GM21737 (cell line): ENCODE measurements at regions not wholly inside any gene's neighbourhood (a gene's known extent, or its start where the extent isn't known, plus 50 kb on each side); places are given as distances from the start of the nearest gene placed in this dataset.
"Not testable (repeated sequence)": the region's sequence is repeated elsewhere in the genome, so short reads cannot be mapped to it uniquely, and the experiment has no call there.

ENCODE experiments used
- ATAC-seq: cut with Tn5 transposase; IDR thresholded peaks from one replicate; pipeline ENCODE4 v1.9.1; 2021; ENCODE audit warnings: mild to moderate bottlenecking, moderate library complexity; ENCODE audit not compliant: unreplicated experiment

GRCh38 chr2:161044921-161045320 lies 115.3 kb upstream of the TANK start:
- ATAC-seq = no peak

DNA sequence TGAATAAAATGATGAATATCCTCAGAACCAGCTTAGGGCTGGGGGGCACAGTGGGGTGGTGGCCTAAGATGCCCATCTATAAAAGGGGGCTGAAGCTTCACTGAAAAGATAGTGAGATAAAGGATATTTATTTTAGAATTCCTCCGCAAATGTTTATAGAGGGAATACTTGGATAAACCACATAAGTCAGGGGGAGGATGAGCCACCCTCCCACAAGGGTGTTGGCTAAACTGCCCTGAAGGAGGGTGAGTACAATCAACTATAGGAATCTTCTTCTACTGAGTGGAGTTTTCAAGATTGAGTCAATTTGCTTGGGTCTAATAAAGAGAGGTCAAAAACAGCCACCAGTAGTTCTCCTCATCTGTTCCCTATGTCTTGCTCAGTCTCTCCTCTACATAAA lies 114.5 kb upstream of the TANK start:
- no peak for ATAC-seq

DNA sequence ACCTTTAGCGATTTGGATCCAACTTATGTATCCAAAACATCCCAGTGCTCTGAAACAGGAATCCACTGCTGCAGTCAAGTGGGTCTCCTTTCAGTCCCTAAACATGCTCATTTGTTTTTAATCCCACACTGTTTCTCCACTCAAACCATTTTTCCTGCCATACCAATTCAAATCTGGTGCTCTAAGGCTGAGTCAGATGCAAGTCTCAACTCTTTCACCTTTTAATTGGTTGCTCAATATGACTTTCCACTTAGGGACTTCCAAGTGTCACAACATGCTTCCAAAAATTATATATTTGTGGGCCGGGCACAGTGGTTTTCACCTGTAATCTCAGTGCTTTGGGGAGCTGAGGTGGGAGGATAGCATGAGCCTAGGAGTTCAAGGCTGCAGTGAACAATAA lies 113.4 kb upstream of the TANK start:
- no peak for ATAC-seq

GRCh38 chr2:161048317-161048716 lies 111.9 kb upstream of the TANK start:
- ATAC-seq = no peak

- no peak for ATAC-seq
Measured at GRCh38 chr2:161049559-161049958, 110.7 kb upstream of the TANK start.

GRCh38 chr2:161052214-161052613 lies 108.0 kb upstream of the TANK start:
- ATAC-seq = no peak

- no peak for ATAC-seq
Measured at GRCh38 chr2:161055289-161055688, 104.9 kb upstream of the TANK start.

GRCh38 chr2:161059388-161059787 lies 100.8 kb upstream of the TANK start:
- no peak for ATAC-seq

DNA sequence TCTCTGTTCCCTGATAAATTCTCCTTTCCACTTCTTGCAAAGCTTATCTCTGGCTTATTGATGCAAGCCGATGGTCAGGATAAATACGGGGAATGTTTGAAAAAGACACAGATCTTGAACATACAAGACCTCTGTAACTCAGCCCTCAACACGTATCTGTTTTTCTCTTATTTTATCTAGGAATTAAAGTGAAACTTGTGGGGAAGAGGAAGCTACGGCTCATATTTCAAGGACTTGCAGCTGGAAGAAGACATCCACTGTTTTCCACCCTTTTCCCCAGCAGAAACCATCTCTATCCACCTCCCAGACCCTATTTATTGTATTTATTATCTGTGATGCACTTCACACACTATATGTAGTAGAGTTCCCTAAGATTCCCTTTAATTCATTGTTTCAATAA lies 98.4 kb upstream of the TANK start:
- ATAC-seq = no peak

GRCh38 chr2:161063157-161063945 lies 96.9 kb upstream of the TANK start:
- ATAC-seq = peak; percentile 84

DNA sequence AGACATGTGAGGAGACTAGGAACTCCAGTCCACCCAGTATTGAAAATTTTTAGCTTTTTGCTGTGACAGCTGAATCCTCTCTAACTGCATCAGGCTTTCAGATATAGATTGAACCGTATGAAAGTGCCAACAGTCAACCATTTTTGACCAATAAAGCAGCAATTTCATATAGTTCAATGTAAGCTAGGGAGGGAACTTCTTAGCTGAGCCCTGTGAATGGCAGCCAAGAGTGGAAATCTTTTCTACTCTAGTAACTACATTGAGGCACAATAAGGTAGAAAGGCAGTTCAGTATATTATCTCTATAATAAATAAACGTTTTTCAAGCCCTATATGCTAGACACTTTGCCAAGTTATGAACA lies 96.3 kb upstream of the TANK start:
- peak; percentile 28 for ATAC-seq

DNA sequence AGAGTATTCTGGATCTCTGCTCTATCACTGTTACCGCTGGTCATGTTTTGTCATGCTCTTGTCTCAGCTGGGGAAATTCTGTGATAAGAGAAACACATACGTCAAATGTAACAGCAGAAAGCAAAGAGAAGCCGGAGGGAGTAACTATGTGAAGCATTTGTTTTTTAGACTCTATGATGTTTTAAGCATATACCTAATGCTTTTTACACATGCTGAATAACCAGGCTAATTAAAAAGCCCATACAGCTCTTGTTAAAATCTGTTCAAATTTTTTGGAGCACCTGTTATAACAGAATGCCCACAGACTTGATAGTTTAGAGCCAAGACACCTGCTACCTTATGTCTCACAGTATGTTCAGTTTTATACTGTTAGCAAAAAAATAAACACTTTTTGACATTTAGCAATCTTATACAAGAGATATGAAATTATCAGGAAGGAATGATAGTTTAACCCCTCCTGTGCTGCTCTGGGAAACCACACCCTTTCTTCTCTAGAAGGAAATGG lies 92.3 kb upstream of the TANK start:
- no peak for ATAC-seq

DNA sequence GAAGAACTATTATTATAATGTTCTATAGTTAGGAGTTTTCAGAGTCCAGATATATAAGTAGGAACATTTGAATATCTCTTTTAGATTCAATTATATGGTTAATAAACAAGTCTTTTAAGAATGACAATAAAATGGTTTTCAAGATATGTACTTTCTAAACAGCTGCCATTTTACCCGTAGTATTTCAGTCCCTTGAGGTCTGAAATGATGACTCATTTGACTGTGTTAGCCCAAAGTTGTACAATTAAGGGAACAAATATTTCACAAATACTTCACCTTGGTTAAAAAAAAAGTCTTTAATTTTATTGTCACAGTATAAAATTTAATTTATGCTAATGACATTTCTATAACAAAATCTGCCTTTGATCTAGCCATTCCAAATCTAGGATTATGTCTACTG lies 91.6 kb upstream of the TANK start:
- no peak for ATAC-seq

- no peak for ATAC-seq
Measured at GRCh38 chr2:161070693-161071479, 89.3 kb upstream of the TANK start.

DNA sequence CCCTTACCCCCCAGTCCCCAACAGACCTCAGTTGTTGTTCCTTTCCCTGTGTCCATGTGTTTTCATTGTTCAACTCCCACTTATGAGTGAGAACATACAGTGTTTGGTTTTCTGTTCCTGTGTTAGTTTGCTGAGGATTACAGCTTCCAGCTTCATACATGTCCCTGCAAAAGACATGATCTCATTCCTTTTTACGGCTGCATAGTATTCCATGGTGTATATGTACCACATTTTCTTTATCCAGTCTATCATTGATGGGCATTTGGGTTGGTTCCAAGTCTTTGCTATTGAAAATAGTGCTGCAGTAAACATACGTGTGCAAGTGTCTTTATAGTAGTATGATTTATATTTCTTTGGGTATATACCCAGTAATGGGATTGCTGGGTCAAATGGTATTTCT lies 87.8 kb upstream of the TANK start:
- not testable (repeated sequence) for ATAC-seq

DNA sequence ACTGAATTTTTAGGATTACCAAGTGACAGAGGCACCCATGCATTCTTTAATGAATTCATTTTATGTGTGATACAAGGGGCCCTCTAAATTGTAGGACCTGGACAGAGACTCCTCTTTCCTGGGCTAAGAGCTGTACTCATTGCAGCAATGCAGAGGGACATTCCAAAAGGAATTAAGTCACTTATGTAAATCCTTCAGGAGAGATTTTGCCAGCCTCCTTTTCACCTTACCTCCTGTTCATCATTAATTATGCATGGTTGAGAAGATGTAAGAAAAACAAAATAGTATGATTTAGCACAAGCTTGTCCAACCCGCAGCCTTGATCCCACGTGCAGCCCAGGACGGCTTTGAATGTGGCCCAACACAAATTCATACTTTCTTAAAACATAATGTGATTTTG lies 84.5 kb upstream of the TANK start:
- no peak for ATAC-seq

- no peak for ATAC-seq
Measured at GRCh38 chr2:161076936-161077335, 83.3 kb upstream of the TANK start.

GRCh38 chr2:161077367-161078210 lies 82.6 kb upstream of the TANK start:
- peak; percentile 86 for ATAC-seq

- ATAC-seq = no peak
Measured at GRCh38 chr2:161078211-161078539, 82.1 kb upstream of the TANK start.

DNA sequence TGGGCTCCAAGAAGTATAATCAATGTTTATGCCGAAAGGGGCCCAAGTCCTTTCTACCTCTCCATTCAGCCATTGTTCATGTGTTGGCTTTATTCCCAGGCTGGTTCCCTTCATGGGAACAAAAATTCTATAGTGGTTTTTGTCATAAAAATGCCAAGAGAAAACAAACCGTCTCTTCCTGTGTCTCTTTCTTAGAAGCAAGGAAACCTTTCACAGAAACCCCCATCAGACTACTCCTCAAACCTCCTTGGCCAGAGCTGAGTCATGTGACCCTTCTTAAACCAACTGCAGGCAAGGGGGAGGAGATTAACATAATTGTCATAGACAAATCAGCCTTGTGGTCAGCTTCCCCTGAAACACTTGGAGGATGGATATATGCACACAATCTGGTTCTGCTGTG lies 75.1 kb upstream of the TANK start:
- ATAC-seq = no peak

- peak; percentile 81 for ATAC-seq
Measured at GRCh38 chr2:161088658-161089350, 71.4 kb upstream of the TANK start.
